H9 (cell line): ENCODE measurements at regions not wholly inside any gene's neighbourhood (a gene's known extent, or its start where the extent isn't known, plus 50 kb on each side); places are given as distances from the start of the nearest gene placed in this dataset.

Experiments used
- DNase-seq: peaks from one replicate; pipeline ENCODE4 v3.0.0-alpha.2; 2017
- H2AFZ ChIP-seq: one replicate; pipeline ENCODE4 v1.6.1; 2013; ENCODE audit warnings: mild to moderate bottlenecking, low read length, control low read depth, moderate library complexity
- H2AK5ac ChIP-seq: 2 replicates; pipeline ENCODE4 v1.6.1; 2013; ENCODE audit warnings: low read length, control low read depth, mixed read lengths; ENCODE audit not compliant: insufficient read length
- H2BK120ac ChIP-seq: one replicate; pipeline ENCODE4 v1.6.1; 2013; ENCODE audit warnings: low read depth, mild to moderate bottlenecking, low read length, control low read depth, inconsistent platforms; ENCODE audit not compliant: poor library complexity, severe bottlenecking
- H2BK12ac ChIP-seq: 2 replicates; pipeline ENCODE4 v1.6.1; 2013; ENCODE audit warnings: low read length, control low read depth, mixed read lengths, low read depth; ENCODE audit not compliant: insufficient read length
- H2BK15ac ChIP-seq: 2 replicates; pipeline ENCODE4 v1.6.1; 2013; ENCODE audit warnings: low read depth, low read length, control low read depth
- H2BK20ac ChIP-seq: one replicate; pipeline ENCODE4 v1.6.1; 2013; ENCODE audit warnings: low read depth, mild to moderate bottlenecking, low read length, control low read depth, inconsistent platforms; ENCODE audit not compliant: poor library complexity, severe bottlenecking
- H2BK5ac ChIP-seq: 2 replicates; pipeline ENCODE4 v1.6.1; 2013; ENCODE audit warnings: low read length, control low read depth, mixed read lengths; ENCODE audit not compliant: insufficient read length
- H3K14ac ChIP-seq: 2 replicates; pipeline ENCODE4 v1.6.1; 2013; ENCODE audit warnings: low read length, control low read depth; ENCODE audit not compliant: insufficient read depth
- H3K18ac ChIP-seq: 2 replicates; pipeline ENCODE4 v1.6.1; 2013; ENCODE audit warnings: low read depth, mild to moderate bottlenecking, mixed read lengths, low read length, control low read depth; ENCODE audit not compliant: insufficient read length
- H3K23ac ChIP-seq: 2 replicates; pipeline ENCODE4 v1.6.1; 2013; ENCODE audit warnings: low read length, control low read depth, mixed read lengths, low read depth; ENCODE audit not compliant: insufficient read length
- H3K23me2 ChIP-seq: 2 replicates; pipeline ENCODE4 v1.6.1; 2013; ENCODE audit warnings: low read depth, mild to moderate bottlenecking, mixed read lengths, low read length, control low read depth; ENCODE audit not compliant: insufficient read length, poor library complexity, severe bottlenecking
- H3K27ac ChIP-seq: 2 replicates; pipeline ENCODE4 v1.5.1; 2013; ENCODE audit warnings: low read length, control low read depth, mixed read lengths, low read depth; ENCODE audit not compliant: insufficient read length
- H3K27me3 ChIP-seq: 2 replicates; pipeline ENCODE4 v1.6.1; 2013; ENCODE audit warnings: low read length, control low read depth, inconsistent platforms; ENCODE audit not compliant: insufficient read depth
- H3K4ac ChIP-seq: 2 replicates; pipeline ENCODE4 v1.6.1; 2013; ENCODE audit warnings: low read depth, mild to moderate bottlenecking, control low read depth, inconsistent platforms, low read length, moderate library complexity
- H3K4me1 ChIP-seq: 2 replicates; pipeline ENCODE4 v1.6.1; 2013; ENCODE audit warnings: low read length, control low read depth, inconsistent platforms; ENCODE audit not compliant: insufficient read depth
- H3K4me2 ChIP-seq: 2 replicates; pipeline ENCODE4 v1.6.1; 2013; ENCODE audit warnings: low read length, control low read depth, mixed read lengths; ENCODE audit not compliant: insufficient read length, insufficient read depth
- H3K56ac ChIP-seq: 2 replicates; pipeline ENCODE4 v1.6.1; 2013; ENCODE audit warnings: low read depth, mild to moderate bottlenecking, mixed read lengths, low read length, control low read depth; ENCODE audit not compliant: insufficient read length
- H3K79me1 ChIP-seq: 2 replicates; pipeline ENCODE4 v1.6.1; 2013; ENCODE audit warnings: low read depth, mild to moderate bottlenecking, moderate library complexity, low read length, control low read depth, inconsistent platforms; ENCODE audit not compliant: insufficient read depth, poor library complexity, severe bottlenecking
- H3K79me2 ChIP-seq: 2 replicates; pipeline ENCODE4 v1.6.1; 2013; ENCODE audit warnings: low read length, control low read depth, inconsistent platforms; ENCODE audit not compliant: insufficient read depth
- H3K9ac ChIP-seq: 2 replicates; pipeline ENCODE4 v1.6.1; 2013; ENCODE audit warnings: low read length, control low read depth, mixed read lengths; ENCODE audit not compliant: insufficient read length; ENCODE audit errors: extremely low read depth
- H3K9me3 ChIP-seq: one replicate; pipeline ENCODE4 v1.6.1; 2013; ENCODE audit warnings: low read depth, low read length, inconsistent platforms; ENCODE audit not compliant: control insufficient read depth
- H3T11ph ChIP-seq: one replicate; pipeline ENCODE4 v1.6.1; 2013; ENCODE audit warnings: mild to moderate bottlenecking, low read length, control low read depth, inconsistent platforms
- H4K20me1 ChIP-seq: one replicate; pipeline ENCODE4 v1.6.1; 2013; ENCODE audit not compliant: control insufficient read depth, insufficient read length, insufficient read depth
- H4K5ac ChIP-seq: 2 replicates; pipeline ENCODE4 v1.6.1; 2013; ENCODE audit warnings: low read depth, mild to moderate bottlenecking, mixed read lengths, low read length, control low read depth; ENCODE audit not compliant: insufficient read length
- H4K8ac ChIP-seq: replicated peaks from 2 replicates; pipeline ENCODE4 v1.6.1; 2013; ENCODE audit warnings: low read length, control low read depth, mixed read lengths, low read depth; ENCODE audit not compliant: insufficient read length
- H4K91ac ChIP-seq: 2 replicates; pipeline ENCODE4 v1.6.1; 2013; ENCODE audit warnings: low read depth, mild to moderate bottlenecking, moderate library complexity, mixed read lengths, low read length, control low read depth; ENCODE audit not compliant: insufficient read length
- H3K27ac Mint-ChIP-seq, 3 experiments: 2 replicates in 2 of 3; 3 replicates in 1 of 3; pipeline ENCODE4 v1.8.0; 2020 to 2021; ENCODE audit warnings: mixed read lengths in 3 of 3, mild to moderate bottlenecking in 1 of 3, moderate library complexity in 1 of 3
- H3K27me3 Mint-ChIP-seq: 2 replicates; pipeline ENCODE4 v1.8.0; 2021; ENCODE audit warnings: low read depth, mild to moderate bottlenecking, moderate library complexity, mixed read lengths
- H3K36me3 Mint-ChIP-seq, 3 experiments: 2 replicates in 2 of 3; 3 replicates in 1 of 3; pipeline ENCODE4 v1.8.0; 2020 to 2021; ENCODE audit warnings: low read depth in 3 of 3, mixed read lengths in 3 of 3; ENCODE audit not compliant: insufficient read depth in 1 of 3
- H3K4me1 Mint-ChIP-seq, 2 experiments: 2 replicates each; pipeline ENCODE4 v1.8.0; 2020; ENCODE audit warnings: mixed read lengths in 2 of 2
- H3K4me3 Mint-ChIP-seq, 2 experiments: 2 replicates in 1 of 2; 3 replicates in 1 of 2; pipeline ENCODE4 v1.8.0; 2020 to 2021; ENCODE audit warnings: mild to moderate bottlenecking in 2 of 2, mixed read lengths in 2 of 2, moderate library complexity in 1 of 2
- H3K9me3 Mint-ChIP-seq, 2 experiments: 2 replicates in 1 of 2; 3 replicates in 1 of 2; pipeline ENCODE4 v1.8.0; 2020; ENCODE audit warnings: mild to moderate bottlenecking in 2 of 2, mixed read lengths in 2 of 2, moderate library complexity in 1 of 2
- WGBS: extraction: QIAGEN DNeasy Blood & Tissue Kit; methylation state at CpG from one replicate; pipeline ENCODE4 v1.1.7; 2013; ENCODE audit warnings: missing lambda C conversion rate, low lambda C conversion rate, mixed read lengths; ENCODE audit not compliant: insufficient read length; ENCODE audit errors: extremely low coverage; 5-methylcytosine and 5-hydroxymethylcytosine counted together
- TF ChIP-seq, protein P1 (sequence below): fragments of 200-600 bp; sonication (generic); conservative IDR thresholded peaks from 3 replicates; pipeline ENCODE4 v1.8.0; 2021; ENCODE audit warnings: antibody characterized with exemption, mild to moderate bottlenecking

GRCh38 chr13:81018936-81019335 is 678.0 kb upstream of the SPRY2 start:
- no peak overlapping the region for H4K91ac ChIP-seq
- no peak overlapping the region for H2BK5ac ChIP-seq
- no peak overlapping the region for H2BK12ac ChIP-seq
- H4K20me1 ChIP-seq, result no peaks in the 10 kb centered on the region
- H3K27ac ChIP-seq, result no peak overlapping the region
- no peaks in the 10 kb centered on the region for H3K4me1 ChIP-seq
- H3K79me1 ChIP-seq, result no peaks in the 10 kb centered on the region
- H3K4me1 Mint-ChIP-seq, result no peaks in the 10 kb centered on the region
- H3K56ac ChIP-seq, result no peak overlapping the region
- no peak overlapping the region for H2BK120ac ChIP-seq
- no CpG with 5 or more reads among the region's 3 CpGs for WGBS
- no peak overlapping the region for H3K4me2 ChIP-seq
- no peaks in the 10 kb centered on the region for H3K9me3 ChIP-seq
- no peak overlapping the region for H4K8ac ChIP-seq
- peaks cover 0 to 6% (median 0%) of the 10 kb centered on the region in 3 experiments; a peak in 2 of 7 replicates for H3K36me3 Mint-ChIP-seq
- no peak overlapping the region for H2AFZ ChIP-seq
- no peak overlapping the region for H3K18ac ChIP-seq
- H3K9me3 Mint-ChIP-seq, result peaks cover 2 to 3% of the 10 kb centered on the region in 2 experiments; a peak in 3 of 5 replicates
- no peak overlapping the region for H3K27ac Mint-ChIP-seq
- H3K4ac ChIP-seq, result no peak overlapping the region
- no peak overlapping the region for H4K5ac ChIP-seq
- H2AK5ac ChIP-seq, result no peak overlapping the region
- no peaks in the 10 kb centered on the region for H3K79me2 ChIP-seq
- TF ChIP-seq, protein P1, sequence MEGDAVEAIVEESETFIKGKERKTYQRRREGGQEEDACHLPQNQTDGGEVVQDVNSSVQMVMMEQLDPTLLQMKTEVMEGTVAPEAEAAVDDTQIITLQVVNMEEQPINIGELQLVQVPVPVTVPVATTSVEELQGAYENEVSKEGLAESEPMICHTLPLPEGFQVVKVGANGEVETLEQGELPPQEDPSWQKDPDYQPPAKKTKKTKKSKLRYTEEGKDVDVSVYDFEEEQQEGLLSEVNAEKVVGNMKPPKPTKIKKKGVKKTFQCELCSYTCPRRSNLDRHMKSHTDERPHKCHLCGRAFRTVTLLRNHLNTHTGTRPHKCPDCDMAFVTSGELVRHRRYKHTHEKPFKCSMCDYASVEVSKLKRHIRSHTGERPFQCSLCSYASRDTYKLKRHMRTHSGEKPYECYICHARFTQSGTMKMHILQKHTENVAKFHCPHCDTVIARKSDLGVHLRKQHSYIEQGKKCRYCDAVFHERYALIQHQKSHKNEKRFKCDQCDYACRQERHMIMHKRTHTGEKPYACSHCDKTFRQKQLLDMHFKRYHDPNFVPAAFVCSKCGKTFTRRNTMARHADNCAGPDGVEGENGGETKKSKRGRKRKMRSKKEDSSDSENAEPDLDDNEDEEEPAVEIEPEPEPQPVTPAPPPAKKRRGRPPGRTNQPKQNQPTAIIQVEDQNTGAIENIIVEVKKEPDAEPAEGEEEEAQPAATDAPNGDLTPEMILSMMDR, result no peak
- no peak overlapping the region for H3K4me3 Mint-ChIP-seq
- H3T11ph ChIP-seq, result no peak overlapping the region
- DNase-seq, result no peak
- H2BK20ac ChIP-seq, result no peak overlapping the region
- H3K23me2 ChIP-seq, result no peaks in the 10 kb centered on the region
- no peak overlapping the region for H3K23ac ChIP-seq
- no peaks in the 10 kb centered on the region for H3K27me3 ChIP-seq
- H2BK15ac ChIP-seq, result no peak overlapping the region
- H3K14ac ChIP-seq, result no peak overlapping the region
- no peaks in the 10 kb centered on the region for H3K27me3 Mint-ChIP-seq
- H3K9ac ChIP-seq, result no peak overlapping the region
